Uterus (tissue), 3 donors: ENCODE measurements at regions not wholly inside any gene's neighbourhood (a gene's known extent, or its start where the extent isn't known, plus 50 kb on each side); places are given as distances from the start of the nearest gene placed in this dataset.

ENCODE experiments used
- DNase-seq, 2 donors: peaks; one replicate each; pipeline ENCODE4 v3.0.0-alpha.2; 2019 to 2020
- H3K27ac ChIP-seq, 2 donors: fragments of 200-600 bp; sonication (generic); 1 replicate in 1 of 2; 2 replicates in 1 of 2; pipeline ENCODE4 v1.5.1; 2016 to 2018
- H3K27me3 ChIP-seq, 2 donors: fragments of 200-600 bp; sonication (generic); one replicate each; pipeline ENCODE4 v1.5.1; 2018 to 2019; ENCODE audit warnings: control low read depth in 1 of 2
- H3K36me3 ChIP-seq, 2 donors: fragments of 200-600 bp; sonication (generic); one replicate each; pipeline ENCODE4 v1.5.1; 2019; ENCODE audit warnings: control low read depth in 1 of 2
- H3K4me1 ChIP-seq, 2 donors: fragments of 200-600 bp; sonication (generic); one replicate each; pipeline ENCODE4 v1.5.1; 2018 to 2019; ENCODE audit warnings: control low read depth in 1 of 2
- H3K4me3 ChIP-seq, 2 donors: fragments of 200-600 bp; sonication (generic); 1 replicate in 1 of 2; 2 replicates in 1 of 2; pipeline ENCODE4 v1.5.1; 2018 to 2019; ENCODE audit warnings: mild to moderate bottlenecking in 1 of 2
- H3K9me3 ChIP-seq, 2 donors: fragments of 200-600 bp; sonication (generic); one replicate each; pipeline ENCODE4 v1.5.1; 2019; ENCODE audit warnings: control low read depth in 1 of 2
- POLR2A ChIP-seq, 2 donors: fragments of 450-650 bp; IDR thresholded peaks; one replicate each; pipeline ENCODE4 v1.6.1; 2016; ENCODE audit warnings: antibody characterized with exemption in 2 of 2, mild to moderate bottlenecking in 1 of 2, moderate library complexity in 1 of 2
- intact Hi-C: fragments of 100-400 bp; cut with DNase I; formaldehyde crosslinking; loops from one replicate; pipeline ENCODE4 v1.15.1; 2023; ENCODE audit warnings: low total_unique reads
- TF ChIP-seq, protein P1 (sequence below), 4 experiments: fragments of 200-600 bp in 2 of 4; fragments of 450-650 bp in 2 of 4; sonication (generic) in 2 of 4; IDR thresholded peaks; one replicate each; pipeline ENCODE4 v1.5.1; 2016 to 2019; ENCODE audit warnings: antibody characterized with exemption in 4 of 4, mild to moderate bottlenecking in 2 of 4, moderate library complexity in 1 of 4
- donor health status: DM: yes; HTN: yes; CAD: no.

DNA sequence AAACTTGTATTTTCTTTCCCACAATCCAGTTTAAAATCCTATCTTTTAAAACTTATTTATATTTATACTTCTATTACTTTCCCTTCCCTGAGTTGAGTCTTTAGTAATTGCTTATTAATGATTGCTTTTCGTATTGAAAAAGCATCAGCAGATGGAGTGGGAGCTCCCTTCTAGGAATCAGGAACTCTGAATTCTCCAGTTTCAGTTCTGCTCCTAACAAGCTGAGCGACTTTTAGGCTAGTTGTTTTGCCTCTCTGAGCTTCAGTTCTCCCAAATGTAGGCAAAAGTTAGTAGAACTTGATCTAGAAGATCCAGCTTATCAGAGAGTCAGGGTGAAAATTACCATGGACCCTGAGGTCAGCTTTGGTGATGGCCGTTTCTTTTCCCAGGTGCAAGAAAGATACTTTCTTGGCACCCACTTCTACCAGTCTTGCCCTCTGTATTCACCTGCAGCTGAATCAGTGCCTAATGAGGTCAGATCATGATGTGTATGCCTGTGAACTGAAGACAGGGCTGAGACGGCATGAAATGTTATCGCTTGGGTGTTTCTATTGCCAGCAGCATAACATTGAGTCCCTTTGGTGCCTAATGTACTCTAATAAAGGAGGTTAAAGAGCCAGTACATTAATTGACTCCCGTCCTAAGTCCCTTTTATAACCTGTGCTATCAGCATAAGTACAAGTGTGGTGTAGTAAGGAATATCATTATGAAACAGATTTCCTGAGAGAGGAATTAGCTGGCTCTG is 194.5 kb upstream of the TBC1D5 start:
- no peak for DNase-seq
- Histone ChIP-seq H3K27me3 (no peaks in the 10 kb centered on the region), H3K27ac (no peak overlapping the region), H3K36me3 (no peaks in the 10 kb centered on the region), H3K4me3 (no peak overlapping the region), H3K9me3 (no peaks in the 10 kb centered on the region), H3K4me1 (no peaks in the 10 kb centered on the region)
- intact Hi-C loops, result no loop called here
- no peak for TF ChIP-seq POLR2A (IDR thresholded peaks at IDR 0.05)
- TF ChIP-seq, protein P1, sequence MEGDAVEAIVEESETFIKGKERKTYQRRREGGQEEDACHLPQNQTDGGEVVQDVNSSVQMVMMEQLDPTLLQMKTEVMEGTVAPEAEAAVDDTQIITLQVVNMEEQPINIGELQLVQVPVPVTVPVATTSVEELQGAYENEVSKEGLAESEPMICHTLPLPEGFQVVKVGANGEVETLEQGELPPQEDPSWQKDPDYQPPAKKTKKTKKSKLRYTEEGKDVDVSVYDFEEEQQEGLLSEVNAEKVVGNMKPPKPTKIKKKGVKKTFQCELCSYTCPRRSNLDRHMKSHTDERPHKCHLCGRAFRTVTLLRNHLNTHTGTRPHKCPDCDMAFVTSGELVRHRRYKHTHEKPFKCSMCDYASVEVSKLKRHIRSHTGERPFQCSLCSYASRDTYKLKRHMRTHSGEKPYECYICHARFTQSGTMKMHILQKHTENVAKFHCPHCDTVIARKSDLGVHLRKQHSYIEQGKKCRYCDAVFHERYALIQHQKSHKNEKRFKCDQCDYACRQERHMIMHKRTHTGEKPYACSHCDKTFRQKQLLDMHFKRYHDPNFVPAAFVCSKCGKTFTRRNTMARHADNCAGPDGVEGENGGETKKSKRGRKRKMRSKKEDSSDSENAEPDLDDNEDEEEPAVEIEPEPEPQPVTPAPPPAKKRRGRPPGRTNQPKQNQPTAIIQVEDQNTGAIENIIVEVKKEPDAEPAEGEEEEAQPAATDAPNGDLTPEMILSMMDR (IDR thresholded peaks at IDR 0.05), result no peak

DNA sequence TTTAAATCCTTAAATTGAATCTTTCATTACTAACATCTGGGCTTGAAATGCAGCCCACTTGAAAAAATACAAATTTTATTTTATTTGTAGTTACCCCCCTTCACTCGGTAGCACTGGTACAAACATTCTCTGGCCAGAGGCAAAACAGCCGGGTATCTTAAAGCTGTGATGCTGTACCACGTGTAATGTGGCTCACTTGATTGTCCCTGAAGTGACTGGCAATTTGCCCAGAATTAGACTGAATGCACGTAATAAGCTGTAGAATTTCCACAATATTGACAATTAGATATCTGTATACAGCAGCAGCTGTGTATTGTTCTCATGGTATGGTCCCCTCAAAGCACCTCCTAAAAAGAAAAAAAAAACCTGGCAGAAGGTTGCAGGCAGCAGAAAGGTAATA is 192.8 kb upstream of the TBC1D5 start:
- Histone ChIP-seq H3K9me3 (no peaks in the 10 kb centered on the region), H3K36me3 (no peaks in the 10 kb centered on the region), H3K27me3 (no peaks in the 10 kb centered on the region), H3K4me1 (no peaks in the 10 kb centered on the region), H3K4me3 (no peak overlapping the region), H3K27ac (no peak overlapping the region)
- no peak for TF ChIP-seq POLR2A (IDR thresholded peaks at IDR 0.05)
- TF ChIP-seq, protein P1 (IDR thresholded peaks at IDR 0.05), result no peak
- no peak for DNase-seq
- intact Hi-C loops, result no loop called here

DNA sequence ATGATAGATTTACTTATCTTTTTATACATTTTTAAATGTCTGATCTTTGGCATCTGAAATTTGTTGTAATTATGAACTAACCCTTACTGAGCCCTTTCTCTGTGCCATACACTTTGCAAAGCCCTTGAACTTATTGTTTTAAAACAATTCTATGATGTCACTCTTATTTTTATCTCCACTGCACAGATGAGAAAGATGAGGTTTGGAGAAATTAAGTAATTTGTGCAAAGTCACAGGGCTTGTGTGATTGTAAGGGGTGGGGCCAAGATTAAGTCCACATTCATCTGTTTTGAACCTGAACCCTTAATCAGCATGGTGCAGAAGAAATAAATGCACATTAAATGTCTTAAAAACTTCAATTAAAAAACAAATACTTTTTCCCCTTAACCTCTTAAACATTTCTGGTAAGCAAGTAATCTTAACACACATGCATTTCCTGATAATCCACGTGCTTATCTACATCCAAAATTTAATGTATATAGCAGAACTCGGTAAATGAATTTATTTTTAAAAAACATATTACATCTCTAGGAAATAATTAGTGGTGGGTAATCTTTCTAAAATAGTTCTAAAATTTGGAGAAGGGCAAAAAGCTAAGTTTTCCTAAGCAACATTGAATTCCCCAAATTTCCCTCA is 189.8 kb upstream of the TBC1D5 start:
- no peak for TF ChIP-seq POLR2A (IDR thresholded peaks at IDR 0.05)
- TF ChIP-seq, protein P1 (IDR thresholded peaks at IDR 0.05), result no peak
- Histone ChIP-seq H3K4me1 (no peaks in the 10 kb centered on the region), H3K9me3 (no peaks in the 10 kb centered on the region), H3K4me3 (no peak overlapping the region), H3K36me3 (no peaks in the 10 kb centered on the region), H3K27me3 (no peaks in the 10 kb centered on the region), H3K27ac (no peak overlapping the region)
- intact Hi-C loops, result no loop called here
- DNase-seq, result no peak

DNA sequence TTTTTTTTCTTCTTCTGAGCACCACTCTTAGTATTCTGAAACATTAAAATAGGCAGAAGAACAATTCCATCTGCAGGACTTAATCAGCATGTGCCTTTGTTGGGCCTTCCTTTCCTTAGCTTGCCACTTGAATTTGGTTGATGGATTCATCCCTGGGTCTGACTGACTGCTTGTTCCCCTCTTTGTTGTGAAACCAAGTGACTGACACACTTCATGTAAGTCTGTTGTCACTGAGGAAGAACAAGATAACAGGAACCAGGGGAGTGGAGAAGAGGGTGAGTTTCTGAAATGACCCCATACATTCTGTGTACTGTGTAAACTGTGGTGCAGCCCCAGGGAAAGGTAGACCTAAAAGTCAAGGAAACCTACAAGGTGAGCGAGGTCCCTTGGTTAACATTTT is 188.7 kb upstream of the TBC1D5 start:
- Histone ChIP-seq H3K4me3 (no peak overlapping the region), H3K9me3 (no peaks in the 10 kb centered on the region), H3K36me3 (no peaks in the 10 kb centered on the region), H3K4me1 (no peaks in the 10 kb centered on the region), H3K27ac (no peak overlapping the region), H3K27me3 (no peaks in the 10 kb centered on the region)
- TF ChIP-seq POLR2A (IDR thresholded peaks at IDR 0.05), result no peak
- TF ChIP-seq, protein P1 (IDR thresholded peaks at IDR 0.05), result no peak
- DNase-seq, result no peak
- intact Hi-C loops, result no loop called here

DNA sequence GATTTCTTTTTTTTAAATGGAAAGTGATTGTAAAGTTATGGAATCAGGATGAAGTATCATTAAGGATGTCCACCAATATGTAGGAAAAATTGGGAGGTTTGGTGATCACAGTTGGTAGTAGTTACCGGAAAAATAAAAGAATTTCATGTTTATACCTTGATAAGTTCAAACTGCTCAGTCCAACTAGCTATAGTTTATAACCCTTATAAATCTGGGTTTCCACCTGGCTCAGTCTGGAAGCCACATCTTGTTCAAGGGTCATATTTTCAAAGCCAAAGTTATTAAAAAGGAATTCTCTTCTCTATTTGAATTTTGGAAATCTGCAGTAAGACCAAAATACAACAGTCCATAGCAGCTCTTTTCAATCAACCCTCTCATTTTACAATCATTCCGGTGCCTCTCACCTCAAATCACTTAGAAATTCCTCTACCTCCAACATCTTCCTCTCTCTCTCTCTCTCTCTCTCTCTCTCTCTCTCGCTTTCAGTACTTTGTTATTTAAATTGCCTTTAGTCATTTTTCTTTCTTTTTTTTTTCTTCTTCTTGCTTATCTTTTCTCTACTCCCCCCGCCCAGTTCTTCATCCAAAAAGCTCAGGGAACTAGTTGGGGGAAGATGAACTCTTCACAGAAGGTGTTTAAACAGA is 186.2 kb upstream of the TBC1D5 start:
- no peak for DNase-seq
- Histone ChIP-seq H3K4me3 (no peak overlapping the region), H3K36me3 (no peaks in the 10 kb centered on the region), H3K9me3 (no peaks in the 10 kb centered on the region), H3K27ac (no peak overlapping the region), H3K4me1 (no peaks in the 10 kb centered on the region), H3K27me3 (no peaks in the 10 kb centered on the region)
- TF ChIP-seq POLR2A (IDR thresholded peaks at IDR 0.05), result no peak
- TF ChIP-seq, protein P1 (IDR thresholded peaks at IDR 0.05), result no peak
- intact Hi-C loops, result no loop called here
